ENCODE measurements at regions not wholly inside any gene's neighbourhood (a gene's known extent, or its start where the extent isn't known, plus 50 kb on each side); places are given as distances from the start of the nearest gene placed in this dataset.

DNA sequence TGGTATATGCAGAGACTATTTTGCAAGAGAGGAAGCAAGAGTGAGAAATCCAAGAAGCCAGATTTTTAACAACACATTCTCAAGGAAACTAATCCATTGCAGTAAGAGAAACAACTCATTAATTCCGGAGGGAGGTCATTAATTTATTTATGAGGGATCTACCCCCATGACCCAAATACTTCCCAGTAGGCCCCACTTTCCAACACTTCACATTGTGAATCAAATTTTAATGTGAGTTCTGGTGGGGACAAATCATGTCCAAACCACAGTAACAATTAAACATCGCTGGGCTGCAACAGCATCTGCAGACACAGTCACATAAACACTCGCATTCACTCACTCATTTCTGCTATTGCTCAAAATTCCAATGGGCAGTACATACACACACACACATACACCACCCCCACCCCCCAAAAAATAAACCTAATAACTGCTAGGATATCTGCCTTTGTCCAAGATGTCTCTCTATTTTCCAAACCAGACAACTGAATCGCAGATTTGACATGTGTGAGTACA lies 1483.7 kb downstream of the PCDH9 start:
- no peak overlapping the region for H3K4me3 ChIP-seq (ENCODE audit: low read length)
- no peaks in the 10 kb centered on the region for H3K36me3 ChIP-seq (ENCODE audit: control insufficient read depth, insufficient read depth, low read length)
- H3K27ac ChIP-seq (ENCODE audit: low read length) = no peak overlapping the region
- no peaks in the 10 kb centered on the region for H3K27me3 ChIP-seq (ENCODE audit: control insufficient read depth, insufficient read depth, low read length)
- no peaks in the 10 kb centered on the region for H3K4me1 ChIP-seq (ENCODE audit: control insufficient read depth, insufficient read depth, low read length)
- WGBS (ENCODE audit: insufficient coverage, low lambda C conversion rate) = no CpG with 5 or more reads among the region's 4 CpGs
- peaks cover 3% of the 10 kb centered on the region for H3K9me3 ChIP-seq (ENCODE audit: control insufficient read depth, low read depth, low read length)
- no peak for DNase-seq

DNA sequence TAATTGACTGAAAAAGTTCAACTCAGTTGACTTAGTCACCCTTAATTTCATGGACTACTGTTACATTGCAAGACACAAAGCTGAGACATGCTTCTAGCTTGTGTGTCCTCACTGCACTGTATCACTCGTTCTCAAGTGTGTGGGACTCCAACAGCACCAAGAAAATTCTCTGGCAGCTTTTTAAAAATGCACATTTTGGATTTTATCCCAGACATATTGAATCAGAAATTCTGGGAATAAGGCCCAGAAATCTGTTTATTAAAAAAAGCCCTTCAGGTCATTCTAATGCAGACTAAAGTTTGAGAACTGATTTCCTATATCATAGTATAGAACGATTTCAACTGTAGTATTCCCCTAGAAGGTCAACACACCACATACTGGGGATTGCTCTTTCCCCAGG lies 1485.3 kb downstream of the PCDH9 start:
- no peak overlapping the region for H3K27ac ChIP-seq (ENCODE audit: low read length)
- no peaks in the 10 kb centered on the region for H3K27me3 ChIP-seq (ENCODE audit: control insufficient read depth, insufficient read depth, low read length)
- H3K36me3 ChIP-seq (ENCODE audit: control insufficient read depth, insufficient read depth, low read length) = no peaks in the 10 kb centered on the region
- no peak overlapping the region for H3K4me3 ChIP-seq (ENCODE audit: low read length)
- no peaks in the 10 kb centered on the region for H3K4me1 ChIP-seq (ENCODE audit: control insufficient read depth, insufficient read depth, low read length)
- H3K9me3 ChIP-seq (ENCODE audit: control insufficient read depth, low read depth, low read length) = peaks cover 3% of the 10 kb centered on the region
- DNase-seq = peak in 1 of 2 donors; percentile 4
- WGBS (ENCODE audit: insufficient coverage, low lambda C conversion rate) = 71% methylated on average over 1 of the region's 2 CpGs

DNA sequence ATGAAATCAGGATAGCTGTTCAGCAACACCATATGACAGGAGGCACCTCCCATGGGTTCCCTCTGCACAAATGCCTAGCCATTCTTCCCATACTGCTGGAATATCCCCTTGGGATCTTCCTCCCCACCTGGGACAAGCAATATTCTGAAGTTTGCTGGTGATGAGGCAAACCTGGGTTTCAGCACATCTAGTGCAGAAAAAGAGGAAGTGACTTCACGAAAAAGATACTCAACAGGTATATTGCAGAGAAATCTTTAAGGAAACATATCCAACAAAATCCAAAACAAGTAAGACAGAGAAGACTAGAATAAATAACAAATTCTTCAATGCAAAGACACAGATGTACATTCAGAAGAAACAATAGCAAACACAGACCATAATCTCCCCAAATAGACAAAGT lies 1497.0 kb downstream of the PCDH9 start:
- no peaks in the 10 kb centered on the region for H3K27me3 ChIP-seq (ENCODE audit: control insufficient read depth, insufficient read depth, low read length)
- H3K4me1 ChIP-seq (ENCODE audit: control insufficient read depth, insufficient read depth, low read length) = no peaks in the 10 kb centered on the region
- no peak overlapping the region for H3K4me3 ChIP-seq (ENCODE audit: low read length)
- no CpG with 5 or more reads among the region's 1 CpG for whole genome bisulfite sequencing (ENCODE audit: insufficient coverage, low lambda C conversion rate)
- no peak for DNase-seq
- no peaks in the 10 kb centered on the region for H3K9me3 ChIP-seq (ENCODE audit: control insufficient read depth, low read depth, low read length)
- H3K27ac ChIP-seq (ENCODE audit: low read length) = no peak overlapping the region
- H3K36me3 ChIP-seq (ENCODE audit: control insufficient read depth, insufficient read depth, low read length) = no peaks in the 10 kb centered on the region

DNA sequence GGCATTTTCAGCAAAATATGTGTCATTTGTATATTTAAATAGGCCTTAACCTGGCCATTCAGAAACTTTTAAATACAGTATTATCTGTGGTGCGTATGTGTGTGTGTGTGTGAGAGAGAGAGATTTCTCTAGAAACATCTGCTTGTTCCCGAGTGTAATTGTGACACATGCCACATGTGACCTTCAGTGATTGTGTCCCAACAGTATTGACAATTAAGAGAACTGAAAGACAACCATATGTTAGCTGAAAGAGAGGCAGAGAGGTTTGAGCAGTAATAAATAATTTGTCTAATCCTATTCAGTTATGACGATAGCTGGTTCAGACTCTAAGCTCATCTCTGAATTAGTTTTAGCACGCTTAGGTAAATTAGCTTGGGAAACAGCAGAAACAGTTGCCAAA lies 1503.1 kb downstream of the PCDH9 start:
- WGBS (ENCODE audit: insufficient coverage, low lambda C conversion rate) = 87% methylated on average over 2 of the region's 4 CpGs

DNA sequence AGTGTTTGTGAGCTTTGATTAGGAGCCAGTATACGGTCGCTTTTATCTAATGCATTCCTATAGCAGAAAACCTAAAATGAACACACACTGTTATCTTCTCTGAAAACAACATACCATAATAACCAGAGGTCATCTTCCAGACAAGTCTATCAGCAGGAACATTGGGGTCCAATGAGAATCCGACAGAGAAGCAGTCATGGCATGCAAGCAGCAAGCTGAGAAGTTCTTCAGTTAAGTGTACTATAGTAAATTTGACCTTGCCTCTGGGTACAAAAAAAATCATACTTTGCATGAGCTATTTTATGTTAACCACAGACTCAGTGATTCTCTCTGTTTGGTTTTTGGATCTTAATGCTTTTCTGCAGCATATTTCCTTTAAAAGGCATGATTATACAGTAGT lies 1505.1 kb downstream of the PCDH9 start:
- Histone ChIP-seq H3K36me3 (ENCODE audit: control insufficient read depth, insufficient read depth, low read length) (no peaks in the 10 kb centered on the region), H3K4me1 (ENCODE audit: control insufficient read depth, insufficient read depth, low read length) (no peaks in the 10 kb centered on the region), H3K4me3 (ENCODE audit: low read length) (no peak overlapping the region), H3K9me3 (ENCODE audit: control insufficient read depth, low read depth, low read length) (no peaks in the 10 kb centered on the region), H3K27me3 (ENCODE audit: control insufficient read depth, insufficient read depth, low read length) (no peaks in the 10 kb centered on the region), H3K27ac (ENCODE audit: low read length) (no peak overlapping the region)
- DNase-seq = no peak
- WGBS (ENCODE audit: insufficient coverage, low lambda C conversion rate) = 46% methylated on average over 2 of the region's 3 CpGs

More for the DNA sequence above, 1503.1 kb downstream of the PCDH9 start:
- DNase-seq = no peak
- Histone ChIP-seq H3K36me3 (ENCODE audit: control insufficient read depth, insufficient read depth, low read length) (no peaks in the 10 kb centered on the region), H3K4me1 (ENCODE audit: control insufficient read depth, insufficient read depth, low read length) (no peaks in the 10 kb centered on the region), H3K4me3 (ENCODE audit: low read length) (no peak overlapping the region), H3K9me3 (ENCODE audit: control insufficient read depth, low read depth, low read length) (no peaks in the 10 kb centered on the region), H3K27ac (ENCODE audit: low read length) (no peak overlapping the region), H3K27me3 (ENCODE audit: control insufficient read depth, insufficient read depth, low read length) (no peaks in the 10 kb centered on the region)

DNA sequence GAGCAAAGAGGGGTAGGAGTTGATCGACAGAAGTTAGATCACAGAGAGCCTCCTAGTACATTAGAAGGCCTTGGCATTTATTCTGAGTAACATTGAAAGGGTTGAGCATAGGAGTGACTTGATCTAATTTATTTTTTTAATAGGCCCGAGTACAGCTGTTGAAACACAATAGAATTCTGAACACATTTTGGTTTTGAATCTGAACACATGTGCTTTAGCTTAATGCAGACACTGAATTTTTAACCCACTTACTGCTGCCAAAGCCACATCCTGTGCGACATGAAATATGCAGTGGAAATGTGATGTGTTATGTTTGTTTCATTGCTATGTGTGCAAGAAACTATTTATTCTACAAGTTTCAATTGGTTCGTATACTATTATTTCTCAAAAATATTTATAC lies 1505.9 kb downstream of the PCDH9 start:
- Histone ChIP-seq H3K4me1 (ENCODE audit: control insufficient read depth, insufficient read depth, low read length) (no peaks in the 10 kb centered on the region), H3K4me3 (ENCODE audit: low read length) (no peak overlapping the region), H3K27ac (ENCODE audit: low read length) (no peak overlapping the region), H3K9me3 (ENCODE audit: control insufficient read depth, low read depth, low read length) (no peaks in the 10 kb centered on the region), H3K36me3 (ENCODE audit: control insufficient read depth, insufficient read depth, low read length) (no peaks in the 10 kb centered on the region), H3K27me3 (ENCODE audit: control insufficient read depth, insufficient read depth, low read length) (no peaks in the 10 kb centered on the region)
- WGBS (ENCODE audit: insufficient coverage, low lambda C conversion rate) = 86% methylated on average over 1 of the region's 4 CpGs
- no peak for DNase-seq

DNA sequence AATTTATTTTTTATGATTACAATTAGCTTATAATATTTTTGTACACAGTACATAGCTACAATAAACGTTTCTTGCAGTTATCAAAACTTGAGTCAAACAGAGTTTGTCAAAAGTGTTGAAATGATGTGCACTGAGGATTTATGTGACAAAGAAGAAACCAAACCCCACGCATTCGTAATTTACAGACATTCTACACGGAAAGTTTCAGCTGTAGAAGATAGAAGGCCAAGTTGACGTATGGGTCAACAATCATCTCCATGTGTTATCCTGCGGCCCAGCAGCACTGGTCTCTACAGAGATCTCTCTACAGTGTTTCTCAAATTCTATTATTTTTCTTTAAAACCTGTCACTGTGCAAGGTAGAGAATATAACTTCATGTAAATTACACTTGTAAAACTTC lies 1507.6 kb downstream of the PCDH9 start:
- H3K36me3 ChIP-seq (ENCODE audit: control insufficient read depth, insufficient read depth, low read length) = no peaks in the 10 kb centered on the region
- H3K4me1 ChIP-seq (ENCODE audit: control insufficient read depth, insufficient read depth, low read length) = no peaks in the 10 kb centered on the region
- no peak overlapping the region for H3K27ac ChIP-seq (ENCODE audit: low read length)
- no peak overlapping the region for H3K4me3 ChIP-seq (ENCODE audit: low read length)
- no peaks in the 10 kb centered on the region for H3K27me3 ChIP-seq (ENCODE audit: control insufficient read depth, insufficient read depth, low read length)
- H3K9me3 ChIP-seq (ENCODE audit: control insufficient read depth, low read depth, low read length) = no peaks in the 10 kb centered on the region
- 90% methylated on average over 2 of the region's 6 CpGs for WGBS (ENCODE audit: insufficient coverage, low lambda C conversion rate)
- no peak for DNase-seq

DNA sequence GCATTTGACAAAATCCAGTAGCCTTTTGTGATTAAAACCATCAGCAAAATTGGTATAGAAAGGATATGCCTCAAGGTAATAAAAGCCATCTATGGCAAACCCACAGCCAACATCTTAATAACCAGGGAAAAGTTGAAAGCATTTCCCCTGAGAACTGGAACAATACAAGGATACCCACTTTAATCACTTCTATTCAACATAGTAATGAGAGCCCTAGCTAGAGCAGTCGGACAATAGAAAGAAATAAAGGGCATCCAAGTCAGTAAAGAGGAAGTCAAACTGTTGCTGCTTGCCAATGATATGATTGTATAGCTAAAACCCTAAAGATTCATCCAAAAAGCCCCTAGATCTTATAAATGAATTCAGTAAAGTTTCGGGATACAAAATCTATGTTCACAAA lies 1510.3 kb downstream of the PCDH9 start:
- no peak for DNase-seq
- Histone ChIP-seq H3K27me3 (ENCODE audit: control insufficient read depth, insufficient read depth, low read length) (no peaks in the 10 kb centered on the region), H3K36me3 (ENCODE audit: control insufficient read depth, insufficient read depth, low read length) (no peaks in the 10 kb centered on the region), H3K27ac (ENCODE audit: low read length) (no peak overlapping the region), H3K4me1 (ENCODE audit: control insufficient read depth, insufficient read depth, low read length) (no peaks in the 10 kb centered on the region), H3K4me3 (ENCODE audit: low read length) (no peak overlapping the region), H3K9me3 (ENCODE audit: control insufficient read depth, low read depth, low read length) (no peaks in the 10 kb centered on the region)
- WGBS (ENCODE audit: insufficient coverage, low lambda C conversion rate) = 83% methylated on average over 1 of the region's 2 CpGs

DNA sequence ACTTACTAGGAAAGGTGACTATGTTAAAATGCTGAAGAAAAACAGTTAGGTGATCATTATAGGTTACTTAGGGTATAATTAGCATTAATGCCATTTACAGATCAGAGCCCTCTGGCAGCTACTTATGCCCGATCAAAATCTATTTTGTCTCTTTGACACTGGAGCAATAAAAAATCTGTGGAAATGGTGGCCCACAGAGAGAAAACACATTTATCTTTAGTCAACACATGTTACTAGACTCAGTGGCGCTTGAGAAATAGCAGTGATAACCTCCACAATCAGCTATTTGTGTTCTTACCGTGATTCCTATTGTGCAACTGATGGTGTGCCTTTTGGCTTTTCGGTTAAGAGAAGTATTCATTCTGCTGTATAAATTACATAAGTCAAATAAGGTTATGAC lies 1519.6 kb downstream of the PCDH9 start:
- no peak overlapping the region for H3K4me3 ChIP-seq (ENCODE audit: low read length)
- 60% methylated on average over 1 of the region's 4 CpGs for WGBS (ENCODE audit: insufficient coverage, low lambda C conversion rate)
- H3K27me3 ChIP-seq (ENCODE audit: control insufficient read depth, insufficient read depth, low read length) = no peaks in the 10 kb centered on the region
- no peak overlapping the region for H3K27ac ChIP-seq (ENCODE audit: low read length)
- no peaks in the 10 kb centered on the region for H3K36me3 ChIP-seq (ENCODE audit: control insufficient read depth, insufficient read depth, low read length)
- no peaks in the 10 kb centered on the region for H3K4me1 ChIP-seq (ENCODE audit: control insufficient read depth, insufficient read depth, low read length)
- no peak for DNase-seq
- H3K9me3 ChIP-seq (ENCODE audit: control insufficient read depth, low read depth, low read length) = no peaks in the 10 kb centered on the region

DNA sequence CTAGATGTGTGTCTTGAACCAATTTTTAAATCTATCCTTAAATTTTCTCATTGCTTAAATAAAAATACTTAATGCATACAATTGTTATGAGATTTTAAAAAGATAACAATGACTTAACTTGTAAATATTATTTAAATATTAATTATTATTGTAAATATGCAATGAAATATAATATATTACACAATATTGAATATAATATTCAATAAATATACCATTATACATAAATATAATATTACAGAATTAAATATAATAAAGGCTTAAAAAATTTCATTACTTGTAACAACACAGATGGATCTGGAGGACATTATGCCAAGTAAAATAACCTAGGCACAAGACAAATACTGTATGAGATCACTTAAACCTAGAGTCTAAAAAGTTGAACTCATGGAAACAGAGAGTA lies 1532.3 kb downstream of the PCDH9 start:
- Histone ChIP-seq H3K36me3 (ENCODE audit: control insufficient read depth, insufficient read depth, low read length) (no peaks in the 10 kb centered on the region), H3K4me1 (ENCODE audit: control insufficient read depth, insufficient read depth, low read length) (no peaks in the 10 kb centered on the region), H3K9me3 (ENCODE audit: control insufficient read depth, low read depth, low read length) (no peaks in the 10 kb centered on the region), H3K27me3 (ENCODE audit: control insufficient read depth, insufficient read depth, low read length) (no peaks in the 10 kb centered on the region), H3K27ac (ENCODE audit: low read length) (no peak overlapping the region), H3K4me3 (ENCODE audit: low read length) (no peak overlapping the region)
- DNase-seq = no peak

DNA sequence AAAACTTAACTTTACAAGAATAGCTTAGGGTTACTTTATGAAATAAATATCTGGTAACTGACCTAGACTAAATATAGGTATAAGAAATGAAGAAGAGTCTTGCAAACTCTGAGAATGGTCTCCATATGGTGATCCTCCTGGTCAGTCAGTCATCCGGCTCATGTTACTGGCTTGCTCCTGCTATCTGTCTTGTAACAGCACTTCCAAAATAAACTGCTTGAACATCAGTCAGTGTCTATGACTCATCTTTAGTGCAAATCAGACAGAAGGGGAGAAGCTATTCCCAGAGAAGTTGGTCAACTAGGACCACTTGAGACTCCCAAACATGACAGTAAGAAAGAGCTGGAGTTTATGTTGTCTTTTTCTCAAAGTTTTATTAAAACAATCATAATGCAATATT lies 1550.9 kb downstream of the PCDH9 start:
- H3K27me3 ChIP-seq (ENCODE audit: control insufficient read depth, insufficient read depth, low read length) = no peaks in the 10 kb centered on the region
- H3K36me3 ChIP-seq (ENCODE audit: control insufficient read depth, insufficient read depth, low read length) = no peaks in the 10 kb centered on the region
- no peaks in the 10 kb centered on the region for H3K4me1 ChIP-seq (ENCODE audit: control insufficient read depth, insufficient read depth, low read length)

More for the DNA sequence above, 1550.9 kb downstream of the PCDH9 start:
- H3K9me3 ChIP-seq (ENCODE audit: control insufficient read depth, low read depth, low read length) = no peaks in the 10 kb centered on the region
- no peak overlapping the region for H3K27ac ChIP-seq (ENCODE audit: low read length)
- WGBS (ENCODE audit: insufficient coverage, low lambda C conversion rate) = no CpG with 5 or more reads among the region's 1 CpG
- no peak for DNase-seq
- no peak overlapping the region for H3K4me3 ChIP-seq (ENCODE audit: low read length)
